Ecto neural progenitor cell (in vitro differentiated cells): ENCODE measurements at regions not wholly inside any gene's neighbourhood (a gene's known extent, or its start where the extent isn't known, plus 50 kb on each side); places are given as distances from the start of the nearest gene placed in this dataset.
"Not testable (repeated sequence)": the region's sequence is repeated elsewhere in the genome, so short reads cannot be mapped to it uniquely, and the experiment has no call there.

ENCODE experiments used
- DNase-seq: peaks from one replicate; pipeline ENCODE4 v3.0.0-alpha.2; 2018; ENCODE audit warnings: low spot score

DNA sequence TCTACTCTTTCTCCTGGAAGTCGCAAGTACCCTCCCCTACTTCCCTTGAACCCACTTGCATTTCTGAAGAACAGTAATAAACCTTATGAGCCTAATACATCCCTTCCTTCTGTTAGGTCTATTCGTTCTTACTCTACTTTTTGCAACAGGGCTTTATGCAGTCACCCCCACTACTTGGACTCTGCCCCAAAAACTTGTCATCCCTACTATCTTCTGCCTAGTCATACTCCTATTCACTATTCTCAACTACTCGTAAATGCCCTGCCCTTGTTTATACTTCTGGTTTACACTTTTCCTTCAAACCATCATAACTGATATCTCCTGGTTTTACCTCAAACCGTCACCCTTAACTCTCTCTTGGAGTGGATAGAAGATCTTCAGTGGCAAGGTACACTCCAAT lies 55.2 kb upstream of the SLIT2 start:
- DNase-seq = no peak

DNA sequence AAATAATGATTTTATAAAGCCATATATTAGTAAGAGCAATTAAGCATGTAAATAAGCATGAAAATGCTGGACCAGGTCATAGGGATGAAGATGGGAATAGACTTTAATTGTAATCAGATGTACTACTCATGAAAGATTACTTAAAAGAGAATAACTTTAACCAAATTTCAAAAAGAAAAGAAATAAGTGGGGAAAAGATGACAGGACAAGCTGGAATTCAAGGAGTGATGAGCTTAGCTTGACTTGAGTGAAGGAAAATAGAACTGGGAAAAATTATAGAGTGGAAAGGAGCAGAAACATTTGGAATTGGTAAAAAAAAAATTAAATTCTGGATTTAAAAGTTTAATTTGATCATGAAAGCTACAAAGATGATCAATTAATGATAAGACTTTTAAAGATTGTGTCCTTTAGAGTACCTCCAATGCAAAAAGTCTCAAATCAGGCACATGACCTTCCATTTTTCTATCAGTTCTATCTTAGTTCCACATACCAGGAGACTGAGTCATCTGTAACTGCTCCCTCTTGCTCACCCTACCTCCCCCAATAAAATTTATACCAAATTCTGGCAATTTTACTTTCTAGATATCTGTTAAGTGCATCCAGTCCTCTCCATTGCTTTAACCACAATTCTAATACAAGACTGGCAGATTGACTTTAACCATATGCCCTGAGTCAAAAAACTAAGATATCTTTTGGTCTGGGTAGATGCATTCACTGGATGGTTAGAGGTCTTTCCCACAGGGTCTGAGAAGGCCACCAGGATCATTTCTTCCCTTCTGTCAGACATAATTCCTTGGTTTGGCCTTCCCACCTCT lies 56.4 kb upstream of the SLIT2 start:
- DNase-seq = no peak

DNA sequence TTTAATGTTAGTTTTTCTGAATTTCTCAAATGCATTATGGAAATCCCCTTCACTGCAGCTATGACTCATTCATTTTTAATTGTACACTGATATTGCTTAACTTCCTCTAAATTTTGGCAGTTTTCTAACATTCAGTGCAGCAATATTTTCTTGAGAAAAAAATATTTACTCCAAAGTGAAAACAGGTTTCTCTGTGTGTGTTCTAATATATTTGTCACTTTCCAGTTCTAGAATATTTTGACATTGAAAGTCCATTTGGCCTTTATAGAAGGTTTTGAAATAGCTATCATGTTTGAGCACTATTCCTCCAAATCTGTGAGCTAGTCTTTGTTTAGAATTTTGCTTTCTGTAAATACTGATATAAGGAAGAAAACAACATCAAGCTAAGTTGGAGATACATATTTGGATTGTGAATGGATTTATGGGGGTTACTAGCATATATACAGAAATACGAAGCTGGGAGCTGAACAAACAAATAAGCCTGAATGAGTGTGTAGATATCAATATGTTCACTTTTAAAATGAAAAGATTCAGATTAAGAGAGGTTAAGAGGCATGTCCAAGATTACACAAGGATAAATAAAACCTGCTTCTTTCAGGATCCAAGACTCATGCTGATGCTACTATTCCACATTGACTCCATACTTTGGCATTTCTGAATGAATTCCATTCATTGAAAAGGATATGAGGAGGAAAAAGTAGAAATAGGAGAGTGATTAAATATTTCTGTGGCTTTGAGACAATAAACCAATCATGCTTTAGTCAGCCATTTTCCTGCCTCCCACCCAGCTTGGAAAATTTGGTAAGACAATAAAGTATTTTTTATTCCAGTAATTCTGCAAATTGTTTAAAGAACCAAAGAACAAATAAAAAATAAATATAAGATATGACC lies 57.3 kb upstream of the SLIT2 start:
- DNase-seq = no peak

DNA sequence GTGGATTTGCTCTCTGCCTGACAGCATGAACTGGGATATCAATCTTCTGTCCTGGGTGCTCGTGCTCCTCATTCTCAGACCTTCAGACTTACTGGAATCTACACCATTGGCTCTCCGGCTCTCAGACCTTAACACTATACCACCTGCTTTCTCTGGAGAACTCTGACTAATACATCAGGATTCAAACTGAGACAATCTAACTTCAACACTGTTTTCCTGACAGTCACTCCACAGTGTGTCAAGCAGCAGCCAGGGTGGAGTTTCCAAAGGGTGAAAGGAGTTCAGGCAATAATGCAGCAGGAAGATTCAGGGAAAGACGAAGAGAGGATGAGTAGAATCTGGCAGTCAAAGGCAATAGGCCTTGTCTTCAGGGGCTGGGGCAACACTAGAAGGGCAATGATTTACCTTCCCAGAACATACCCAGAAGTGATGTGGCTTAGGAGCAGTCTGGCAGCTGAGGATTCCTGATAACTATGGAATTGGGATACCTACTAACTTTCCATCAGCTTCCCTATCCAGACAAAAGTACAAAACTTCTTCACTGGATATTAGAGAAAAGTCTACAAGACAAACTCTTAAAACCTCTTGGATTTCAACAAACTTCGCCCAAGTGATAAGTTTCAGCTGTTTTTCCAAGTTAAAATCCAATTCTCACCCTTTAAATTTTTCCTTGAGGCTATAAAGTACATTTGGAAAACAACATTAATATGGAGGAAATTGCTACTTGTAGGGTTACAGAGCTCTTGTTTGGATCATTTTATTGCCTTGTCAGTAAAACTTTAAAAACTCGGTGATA lies 58.4 kb upstream of the SLIT2 start:
- DNase-seq = no peak

DNA sequence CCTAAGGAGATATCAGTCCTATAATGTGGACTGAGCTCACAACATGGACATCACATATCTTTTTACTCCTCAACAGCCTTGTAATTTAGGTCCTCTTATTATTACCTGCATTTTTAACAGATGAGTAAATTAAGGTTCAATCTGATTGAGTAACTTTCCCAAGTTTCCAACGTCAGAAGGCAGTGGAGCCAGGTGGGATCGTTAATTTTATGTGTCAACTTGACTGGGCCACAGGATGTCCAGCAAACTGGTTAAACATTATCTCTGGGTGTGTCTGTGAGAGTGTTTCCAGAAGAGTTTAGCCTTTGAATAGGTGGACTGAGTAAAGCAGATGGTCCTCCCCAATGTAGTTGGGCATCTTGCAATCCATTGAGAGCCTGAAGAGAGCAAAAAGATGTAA lies 59.0 kb upstream of the SLIT2 start:
- no peak for DNase-seq

DNA sequence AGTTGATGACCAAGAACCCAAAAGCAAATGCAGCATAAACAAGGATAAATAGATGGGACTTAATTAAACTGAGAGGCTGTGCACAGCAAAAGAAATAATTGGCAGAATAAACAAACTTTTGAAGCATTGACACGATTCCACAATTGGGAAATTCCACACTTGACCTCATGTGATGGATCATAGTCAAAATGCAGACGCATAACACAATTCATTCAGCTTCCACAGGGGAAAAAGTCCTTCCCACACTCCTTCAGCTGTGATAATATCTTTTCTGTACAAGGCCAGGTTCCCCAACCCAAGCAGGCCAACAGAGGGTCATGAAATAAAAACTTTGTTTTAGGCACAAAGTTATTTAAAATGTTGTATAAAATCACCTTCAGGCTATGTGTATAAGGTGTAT lies 66.6 kb upstream of the SLIT2 start:
- no peak for DNase-seq

DNA sequence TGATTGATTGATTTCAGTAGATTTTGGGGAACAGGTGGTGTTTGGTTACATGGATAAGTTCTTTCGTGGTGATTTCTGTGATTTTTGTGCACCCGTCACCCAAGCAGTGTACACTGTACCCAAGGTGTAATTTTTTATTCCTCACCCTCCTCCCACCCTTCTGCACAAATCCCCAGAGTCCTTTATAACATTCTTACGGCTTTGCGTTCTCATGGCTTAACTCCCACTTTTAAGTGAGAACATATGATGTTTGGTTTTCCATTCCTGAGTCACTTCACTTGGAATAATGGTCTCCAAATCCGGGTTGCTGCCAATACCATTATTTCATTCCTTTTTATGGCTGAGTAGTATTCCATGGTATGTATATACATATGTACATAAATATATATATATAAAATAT lies 68.6 kb upstream of the SLIT2 start:
- DNase-seq = not testable (repeated sequence)

DNA sequence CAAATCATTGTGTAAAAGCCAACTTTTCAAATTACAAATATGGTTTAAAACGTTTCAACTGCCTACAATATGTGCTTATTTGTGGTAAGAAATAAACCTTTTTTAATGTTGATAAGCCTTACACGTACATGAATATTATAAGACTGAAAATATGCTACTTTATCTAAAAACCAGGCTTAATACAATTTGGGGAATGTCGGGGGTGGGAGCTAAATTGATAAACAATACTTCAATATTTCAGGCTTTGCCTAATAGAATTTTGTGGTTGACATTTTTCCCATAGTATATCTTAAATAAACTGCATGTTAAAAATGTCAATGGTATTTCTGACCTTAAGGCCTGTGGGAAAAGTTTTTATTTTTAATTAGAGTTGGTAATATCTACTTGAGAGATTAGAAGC lies 69.8 kb upstream of the SLIT2 start:
- no peak for DNase-seq

DNA sequence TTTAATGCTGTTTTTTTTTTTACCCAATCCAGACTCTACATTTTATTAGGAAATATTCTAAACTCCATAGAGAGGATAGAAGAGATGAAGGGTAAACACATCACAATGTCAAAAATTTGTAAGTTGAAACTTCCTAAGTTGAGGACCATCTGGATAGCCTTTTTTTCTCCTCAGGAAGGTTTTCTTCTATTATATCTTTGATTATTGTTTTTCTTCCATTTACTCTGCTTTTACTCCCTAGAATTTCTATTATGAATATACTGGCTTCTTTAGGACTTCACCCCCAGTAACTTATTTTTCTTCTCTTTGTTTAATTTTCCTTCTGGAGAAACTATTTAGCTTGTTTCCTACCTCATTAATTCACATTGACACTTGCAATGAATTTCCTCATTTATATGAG lies 71.2 kb upstream of the SLIT2 start:
- no peak for DNase-seq

DNA sequence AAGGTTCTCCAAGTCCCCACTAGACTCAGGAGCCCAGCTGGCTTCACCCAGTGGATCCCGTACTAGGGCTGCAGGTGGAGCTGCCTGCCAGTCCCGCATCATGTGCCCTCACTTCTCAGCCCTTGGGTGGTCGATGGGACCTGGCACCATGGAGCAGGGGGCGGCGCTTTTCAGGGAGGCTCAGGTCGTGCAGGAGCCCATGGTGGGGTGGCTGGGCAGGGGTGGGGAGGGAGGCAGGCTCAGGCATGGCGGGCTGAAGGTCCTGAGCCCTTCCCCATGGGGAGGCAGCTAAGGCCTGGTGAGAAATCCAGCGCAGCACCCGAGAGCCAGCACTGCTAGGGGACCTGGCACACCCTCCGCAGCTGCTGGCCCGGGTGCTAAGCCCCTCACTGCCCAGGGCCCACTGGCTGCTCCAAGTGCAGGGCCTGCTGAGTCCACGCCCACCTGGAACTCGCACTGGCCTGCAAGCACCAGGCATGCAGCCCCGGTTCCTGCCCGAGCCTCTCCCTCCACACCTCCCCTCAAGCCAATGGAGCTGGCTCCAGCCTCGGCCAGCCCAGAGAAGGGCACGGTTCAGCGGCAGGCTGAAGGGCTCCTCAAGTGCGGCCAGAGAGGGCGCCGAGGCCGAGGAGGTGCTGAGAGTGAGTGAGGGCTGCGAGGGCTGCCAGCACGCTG lies 72.7 kb upstream of the SLIT2 start:
- DNase-seq = no peak

DNA sequence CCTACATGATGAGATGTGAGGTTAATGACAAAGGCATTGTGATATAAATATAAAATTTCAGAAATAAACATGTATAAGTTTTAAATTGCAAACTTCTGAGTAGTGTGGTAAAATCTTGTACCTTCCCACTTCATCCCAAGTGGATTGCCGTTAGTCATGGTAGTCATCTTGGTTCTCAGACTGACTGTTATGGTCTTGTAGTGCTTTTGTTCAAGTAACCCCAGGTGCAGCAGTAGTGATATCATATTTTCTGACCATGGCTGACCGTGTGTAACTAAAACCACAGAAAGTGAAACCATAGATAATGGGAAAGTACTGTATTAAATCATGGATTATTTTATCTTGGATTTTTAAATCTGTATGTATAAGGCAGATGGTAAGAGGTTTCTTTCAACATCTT lies 74.8 kb upstream of the SLIT2 start:
- no peak for DNase-seq

DNA sequence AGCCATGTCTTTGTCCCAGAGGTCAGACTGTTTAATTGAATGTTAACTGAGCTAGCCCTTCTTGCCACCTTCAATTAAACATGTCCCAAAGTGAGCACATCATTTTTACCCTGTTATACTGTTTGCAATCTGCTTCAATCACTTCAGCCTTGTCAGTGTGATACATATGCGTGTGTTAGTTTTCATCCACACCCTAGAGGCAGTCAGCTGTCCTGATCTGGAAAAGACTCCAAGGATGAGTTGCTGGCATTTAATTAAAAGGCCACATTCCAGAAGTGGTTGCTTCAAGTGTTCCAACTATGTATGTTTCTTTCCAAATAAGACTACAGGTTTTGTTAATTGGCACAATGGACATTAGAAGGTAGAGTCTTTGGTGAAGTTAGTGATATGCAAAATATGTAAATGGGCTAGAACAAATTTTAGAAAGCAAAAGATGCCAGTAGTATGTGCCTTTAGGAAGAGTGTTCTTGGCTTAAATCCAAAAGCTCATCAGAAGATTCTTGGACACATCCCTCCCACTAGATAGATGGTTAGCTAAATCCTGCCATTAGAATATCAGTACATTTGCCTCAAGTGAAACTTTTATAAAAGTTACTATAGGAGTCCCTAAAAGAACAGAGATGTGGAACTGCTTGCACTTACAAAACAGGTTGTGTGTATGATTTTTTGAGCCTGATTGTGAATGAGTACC lies 79.5 kb upstream of the SLIT2 start:
- no peak for DNase-seq

DNA sequence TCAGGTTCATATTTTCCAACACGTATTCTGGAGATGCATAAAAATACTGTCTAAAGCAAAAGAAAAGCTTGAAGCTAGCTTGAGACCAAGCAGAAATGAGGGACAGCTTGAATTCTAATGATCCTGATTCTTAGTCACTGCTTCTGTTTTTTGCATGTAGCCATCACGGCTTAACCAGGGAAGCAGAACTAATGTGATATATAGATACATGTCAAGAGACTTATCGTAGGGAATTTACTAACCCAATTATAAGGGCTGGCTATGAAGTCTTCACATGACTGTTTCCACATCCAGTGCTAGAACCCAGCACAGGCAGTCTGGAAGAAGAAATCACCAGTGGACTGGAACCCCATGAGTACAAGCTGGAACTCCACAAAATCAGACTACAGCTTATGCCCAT lies 85.2 kb upstream of the SLIT2 start:
- DNase-seq = no peak

DNA sequence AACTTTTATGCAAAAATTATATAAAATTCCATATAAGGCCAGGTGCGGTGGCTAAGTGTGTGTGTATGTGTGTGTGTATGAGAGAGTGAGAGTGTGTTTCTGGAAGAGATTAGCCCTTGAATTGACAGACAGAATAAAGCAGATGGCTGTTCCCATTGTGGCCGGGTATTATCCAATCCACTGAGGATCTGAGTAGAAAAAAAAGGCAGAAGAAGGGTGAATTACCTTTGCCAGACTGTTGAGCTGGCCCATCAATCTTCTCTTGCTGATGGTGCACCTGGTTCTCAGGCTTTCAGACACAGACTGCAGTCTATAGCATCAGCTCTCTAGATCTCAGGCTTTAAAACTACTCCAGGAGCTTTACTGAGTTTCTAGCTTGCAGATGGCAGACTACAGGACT lies 92.2 kb upstream of the SLIT2 start:
- DNase-seq = no peak

DNA sequence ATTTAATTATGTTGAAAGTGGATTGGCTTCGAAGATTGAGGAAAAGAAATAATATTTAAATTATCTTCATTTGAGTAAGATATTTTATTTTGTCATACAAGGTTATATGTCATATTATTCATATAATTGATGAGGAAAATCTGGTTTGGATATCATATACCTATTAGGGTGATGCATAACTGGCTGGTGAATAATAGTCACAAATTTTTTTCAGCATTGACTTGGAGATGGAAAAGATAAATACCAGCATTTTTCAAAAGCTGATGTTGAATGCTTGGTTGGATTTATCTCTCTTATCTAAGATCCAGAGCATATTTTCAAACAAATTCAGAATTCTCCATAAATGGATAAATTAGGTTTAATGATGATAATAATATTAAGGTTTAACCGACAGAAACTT lies 93.5 kb upstream of the SLIT2 start:
- DNase-seq = no peak

DNA sequence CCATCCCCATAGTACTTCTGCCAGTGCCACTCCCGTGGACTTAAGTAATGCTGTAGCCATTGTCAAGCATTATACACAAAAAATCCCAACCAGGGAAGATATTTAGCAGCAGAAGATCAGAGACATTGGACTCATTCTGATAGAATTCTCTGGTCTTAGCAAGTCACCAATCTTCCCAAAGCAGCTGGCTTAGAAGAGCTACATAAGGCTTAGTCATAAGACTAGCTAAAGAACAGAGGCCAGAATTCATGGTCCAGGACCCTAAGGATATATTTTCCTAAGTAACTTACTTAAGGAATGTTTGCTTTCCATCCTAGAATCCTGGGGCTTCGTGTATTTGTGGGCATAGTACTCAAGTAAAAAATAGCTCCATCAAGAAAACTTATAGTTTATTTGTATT lies 100.3 kb upstream of the SLIT2 start:
- DNase-seq = no peak

DNA sequence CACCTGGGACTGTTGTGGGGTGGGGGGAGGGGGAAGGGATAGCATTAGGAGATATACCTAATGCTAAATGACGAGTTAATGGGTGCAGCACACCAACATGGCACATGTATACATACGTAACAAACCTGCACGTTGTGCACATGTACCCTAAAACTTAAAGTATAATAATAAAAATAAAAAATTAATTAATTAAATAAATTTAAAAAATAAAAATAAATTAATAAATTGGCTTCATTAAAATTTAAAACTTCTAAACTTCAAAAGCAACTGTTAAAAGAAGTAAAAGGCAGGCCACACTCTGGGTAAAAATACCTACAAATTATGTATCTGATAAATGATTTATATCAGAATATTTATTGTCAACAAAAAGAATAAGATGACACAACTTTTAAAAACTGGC lies 102.6 kb upstream of the SLIT2 start:
- not testable (repeated sequence) for DNase-seq

DNA sequence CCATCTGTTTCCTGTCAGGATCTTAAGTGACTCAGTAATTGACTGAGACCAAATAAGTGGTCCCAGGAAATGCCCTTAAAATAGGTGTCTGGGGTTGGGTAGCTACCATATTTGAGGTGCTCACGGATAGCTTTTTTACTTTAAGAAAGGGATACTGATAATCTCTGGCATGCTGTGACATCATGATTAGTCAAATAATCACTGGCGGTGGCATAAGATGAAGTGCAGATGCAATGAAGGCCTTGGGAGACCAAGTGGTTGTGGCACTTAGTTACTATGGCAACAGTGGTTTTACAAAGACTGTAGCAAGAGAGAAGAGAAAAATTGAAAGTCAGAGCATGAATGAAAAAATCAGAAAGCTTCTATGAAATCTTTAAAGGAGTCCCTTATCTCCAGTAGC lies 114.5 kb upstream of the SLIT2 start:
- no peak for DNase-seq

DNA sequence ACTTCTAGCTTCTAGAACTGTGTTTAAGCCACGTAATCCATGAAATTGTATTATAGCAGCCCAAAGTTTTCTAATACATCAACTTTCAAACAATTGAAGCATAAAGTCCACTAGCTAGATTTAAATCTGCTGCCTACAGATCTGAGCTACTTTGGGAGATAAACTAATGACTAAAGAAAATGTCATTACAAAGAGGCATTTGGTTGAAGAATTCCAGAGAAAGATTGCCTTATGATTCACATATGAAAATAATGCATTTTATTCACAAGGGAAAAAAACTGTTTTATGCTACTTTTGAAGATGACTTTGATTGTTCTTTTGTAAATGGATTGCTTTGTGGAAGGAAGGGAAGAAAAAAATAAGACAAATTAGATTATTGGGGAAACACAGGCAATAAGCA lies 124.1 kb upstream of the SLIT2 start:
- DNase-seq = no peak

DNA sequence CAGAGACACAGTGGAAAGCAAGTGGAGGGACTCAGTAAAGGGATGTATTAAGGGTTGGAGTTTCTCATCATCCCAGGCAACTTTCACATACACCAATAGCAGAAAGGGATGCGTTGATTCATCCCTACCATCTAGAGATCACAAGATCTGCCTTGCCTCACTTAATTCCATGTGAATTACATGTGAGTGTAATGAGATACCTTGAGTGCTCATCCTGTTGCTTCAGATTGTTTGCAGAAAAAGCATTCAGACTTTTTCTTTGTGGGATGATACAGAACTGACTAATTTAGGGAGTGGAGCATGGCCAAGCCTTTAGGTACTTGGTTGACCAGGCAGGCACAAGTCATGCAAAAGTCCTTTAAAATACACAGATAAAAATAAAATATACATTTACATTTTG lies 124.8 kb upstream of the SLIT2 start:
- DNase-seq = no peak

DNA sequence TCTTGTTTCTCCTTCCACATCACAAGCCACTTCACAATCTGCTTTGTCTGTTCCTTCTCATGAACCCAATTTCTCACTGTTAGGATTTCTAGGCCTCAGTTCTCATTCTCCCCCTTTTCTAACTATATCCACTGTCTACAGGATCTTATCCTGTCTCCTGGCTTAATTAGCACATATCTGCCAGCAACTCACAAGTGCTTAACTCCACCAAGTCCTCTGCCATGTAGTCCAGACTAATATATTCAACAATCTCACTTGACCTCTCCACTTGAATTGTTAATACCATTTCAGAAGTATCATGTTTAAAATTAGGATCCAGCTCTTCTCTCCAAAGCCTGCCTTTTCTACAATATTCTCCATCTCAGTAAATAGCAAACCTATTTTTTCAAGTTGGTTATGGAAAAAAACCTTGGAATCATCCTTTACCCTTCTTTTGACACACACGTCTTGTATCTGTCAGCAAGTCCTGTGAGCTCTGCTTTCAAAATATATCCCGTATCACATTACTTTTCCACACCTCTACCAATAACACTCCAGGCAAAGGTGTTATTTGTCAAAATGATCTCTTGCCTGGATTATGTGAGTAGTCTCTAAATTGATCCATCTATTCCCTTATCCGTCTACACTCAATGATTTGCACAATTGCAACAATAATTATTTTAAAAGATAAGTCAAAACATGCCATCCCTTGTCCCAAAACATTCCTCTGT lies 127.2 kb upstream of the SLIT2 start:
- DNase-seq = no peak
